SKM-1 (cell line): ENCODE measurements at regions not wholly inside any gene's neighbourhood (a gene's known extent, or its start where the extent isn't known, plus 50 kb on each side); places are given as distances from the start of the nearest gene placed in this dataset.

Experiments
- DNase-seq: peaks from one replicate; lab custom pipeline; 2025; ENCODE audit not compliant: unreplicated experiment; lab: John Stamatoyannopoulos, UW

- no peak for DNase-seq
These were observed 147.8 kb upstream of the CDH4 start for GRCh38 chr20:61104232-61104631.

DNA sequence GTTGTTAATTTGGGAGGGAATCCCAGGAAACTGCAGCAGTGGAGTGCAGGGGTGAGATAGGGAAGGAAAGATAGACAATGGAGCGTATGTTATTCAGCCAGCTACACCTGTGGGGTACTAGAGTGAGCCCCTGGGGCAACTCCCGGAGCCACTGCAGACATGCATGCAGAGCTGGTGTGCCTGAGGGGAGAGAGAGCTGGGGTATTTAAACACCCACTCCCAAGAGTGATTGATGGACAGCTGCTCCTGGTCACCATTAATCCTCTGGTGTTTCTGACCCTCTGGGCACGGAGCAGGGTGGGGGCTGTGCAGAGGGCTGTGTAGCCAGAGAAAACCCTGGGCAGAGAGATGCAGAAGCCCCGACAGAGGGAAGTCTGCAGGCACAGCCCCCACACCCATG, 146.7 kb upstream of the CDH4 start:
- DNase-seq, result no peak

DNA sequence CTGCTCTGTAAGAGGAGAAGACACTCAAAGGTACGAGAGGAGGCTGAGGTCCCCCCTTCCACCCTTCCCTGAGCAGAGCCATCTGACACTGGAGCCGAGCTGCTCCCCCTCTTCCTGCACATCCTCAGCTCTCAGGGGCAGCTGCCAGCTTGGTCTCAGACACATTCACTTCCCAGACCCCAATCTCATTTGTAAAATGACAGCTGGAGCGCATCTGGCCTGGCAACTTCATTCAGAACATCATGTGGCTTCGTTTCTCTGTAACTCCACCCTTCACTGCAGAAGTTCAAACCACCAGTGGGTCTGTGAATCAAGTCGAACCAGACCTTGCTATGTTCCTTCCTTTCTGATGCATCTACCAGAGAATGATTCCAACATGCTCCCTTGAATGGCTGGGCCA, 145.6 kb upstream of the CDH4 start:
- DNase-seq, result no peak

GRCh38 chr20:61109221-61109805, 142.7 kb upstream of the CDH4 start:
- no peak for DNase-seq

DNA sequence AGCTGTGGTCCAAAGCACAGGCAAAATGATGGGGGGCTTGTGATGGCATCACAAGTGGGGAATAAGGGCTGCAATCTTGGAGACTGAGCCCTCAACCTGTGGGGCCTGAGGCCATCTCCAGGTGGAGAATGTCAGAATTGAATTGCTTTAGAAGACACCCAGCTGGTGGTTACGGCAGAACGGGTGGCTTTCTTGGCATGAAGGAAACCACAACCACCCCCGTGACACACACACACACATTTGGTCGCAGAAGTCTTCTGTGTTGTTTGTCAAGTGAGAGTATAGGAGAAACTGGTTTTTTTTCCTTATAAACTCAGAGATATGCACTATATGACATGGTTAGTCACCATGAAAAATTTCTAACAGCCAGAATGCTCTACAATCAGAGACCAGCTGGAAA, 139.5 kb upstream of the CDH4 start:
- no peak for DNase-seq

DNA sequence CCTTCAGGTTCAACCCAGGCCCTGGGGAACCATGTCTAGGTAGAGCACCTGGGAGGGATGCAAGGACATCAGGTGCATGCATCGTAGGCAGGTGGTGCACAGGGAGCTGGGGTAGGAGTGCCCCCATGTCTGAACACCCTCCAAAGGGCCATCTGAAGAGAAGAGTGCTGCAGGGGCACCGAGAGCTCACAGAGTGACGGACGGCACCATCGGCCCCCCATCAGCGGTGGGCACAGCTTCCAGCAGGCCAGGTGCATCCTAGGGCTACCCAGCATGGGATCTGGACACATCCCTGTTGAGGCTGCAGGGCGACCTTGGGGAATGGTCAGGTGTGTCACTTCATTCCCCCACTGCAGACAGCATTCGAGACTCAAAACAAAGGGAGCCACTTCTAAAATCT, 138.3 kb upstream of the CDH4 start:
- no peak for DNase-seq

- DNase-seq, result no peak
These were observed 137.4 kb upstream of the CDH4 start for GRCh38 chr20:61114493-61115175.

GRCh38 chr20:61115364-61116065, 136.5 kb upstream of the CDH4 start:
- DNase-seq, result no peak

DNA sequence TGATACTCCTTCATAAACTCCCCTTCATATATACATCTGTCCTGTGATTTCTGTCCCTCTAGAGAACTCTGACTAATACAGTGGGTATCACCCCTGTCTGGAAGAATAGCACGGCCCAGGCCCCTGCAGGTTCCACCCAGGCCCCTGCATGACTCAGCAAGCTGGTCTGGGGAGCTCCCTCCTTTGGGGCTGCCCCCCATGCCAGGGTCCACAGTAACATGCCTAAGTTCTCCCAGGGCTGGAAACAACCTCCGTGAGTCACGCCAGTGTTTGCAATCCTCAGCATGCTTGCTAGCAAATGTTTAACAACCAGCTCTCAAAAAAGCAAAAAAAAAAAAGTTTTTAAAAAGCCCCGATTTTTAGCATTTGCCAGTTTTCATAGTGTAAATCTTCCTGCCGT, 134.3 kb upstream of the CDH4 start:
- no peak for DNase-seq

GRCh38 chr20:61118429-61119224, 133.4 kb upstream of the CDH4 start:
- DNase-seq, result no peak

DNA sequence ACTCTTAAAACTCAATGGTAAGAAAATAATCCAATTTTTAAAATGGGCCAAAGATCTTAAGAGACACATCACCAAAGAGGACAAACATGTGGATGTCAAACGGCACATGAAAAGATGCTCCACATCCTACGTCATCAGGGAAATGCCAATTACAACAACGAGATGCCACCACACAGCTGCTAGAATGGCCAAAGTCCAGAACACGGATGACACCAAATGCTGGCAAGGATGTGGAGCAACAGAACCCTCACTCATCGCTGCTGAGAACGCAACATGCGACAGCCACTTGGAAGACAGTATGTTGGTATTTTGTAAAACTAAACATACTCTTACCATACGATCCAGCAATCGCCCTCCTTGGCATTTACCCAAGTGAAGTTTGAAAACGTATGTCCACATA, 132.8 kb upstream of the CDH4 start:
- no peak for DNase-seq

DNA sequence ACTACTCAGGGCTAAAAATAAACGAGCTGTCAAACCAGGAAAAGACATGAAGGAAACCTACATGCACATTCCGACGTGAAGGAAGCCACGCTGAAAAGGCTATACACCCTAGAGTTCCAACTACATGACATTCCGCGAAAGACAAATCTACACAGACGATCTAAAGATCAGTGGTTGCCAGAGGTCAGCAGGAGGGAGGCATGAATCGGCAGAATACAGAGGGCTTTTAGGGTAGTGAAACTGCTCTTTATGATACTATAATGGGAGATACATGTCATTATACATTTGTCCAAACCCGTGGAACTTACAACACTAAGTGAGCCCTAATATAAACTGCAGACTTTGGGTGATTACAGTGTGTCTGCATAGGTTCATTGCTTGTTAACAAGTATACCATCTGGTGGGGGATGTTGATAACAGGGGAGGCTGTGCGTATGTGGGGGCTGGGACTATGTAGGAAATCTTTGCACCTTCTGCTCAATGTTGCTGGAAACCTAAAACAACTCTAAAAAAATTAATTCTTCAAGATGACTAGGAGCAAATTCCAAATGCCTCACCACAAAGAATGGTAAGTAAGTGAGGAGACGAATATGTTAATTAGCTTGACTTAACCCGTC, 132.2 kb upstream of the CDH4 start:
- DNase-seq, result no peak

- peak; percentile 32 for DNase-seq
These were observed 131.2 kb upstream of the CDH4 start for GRCh38 chr20:61120595-61121515.

GRCh38 chr20:61121661-61122060, 130.4 kb upstream of the CDH4 start:
- no peak for DNase-seq

DNA sequence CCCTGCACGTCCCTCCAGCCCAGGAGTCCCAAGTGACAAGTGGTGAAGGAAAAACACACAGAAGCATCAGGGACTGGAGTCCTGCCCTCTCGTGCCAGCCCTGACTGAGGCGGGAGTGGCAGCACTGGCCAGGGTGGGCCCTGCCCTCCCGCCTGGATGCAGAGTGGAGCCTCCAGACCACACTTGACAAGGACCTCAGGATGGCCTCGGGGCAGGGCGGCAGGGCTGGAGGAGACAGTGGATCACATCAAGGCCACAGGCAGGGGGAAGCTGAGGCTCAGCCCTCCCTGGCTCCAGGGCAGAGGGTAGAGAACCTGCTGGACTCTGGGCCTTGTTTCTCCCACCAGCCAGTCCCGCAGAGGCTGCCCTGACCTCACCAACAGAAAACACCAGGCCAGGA, 128.8 kb upstream of the CDH4 start:
- DNase-seq, result no peak

- DNase-seq, result no peak
These were observed 128.2 kb upstream of the CDH4 start for GRCh38 chr20:61123751-61124368.

GRCh38 chr20:61125076-61125475, 127.0 kb upstream of the CDH4 start:
- no peak for DNase-seq

GRCh38 chr20:61125546-61126180, 126.4 kb upstream of the CDH4 start:
- DNase-seq, result no peak
